ENCODE measurements at regions not wholly inside any gene's neighbourhood (a gene's known extent, or its start where the extent isn't known, plus 50 kb on each side); places are given as distances from the start of the nearest gene placed in this dataset.

DNA sequence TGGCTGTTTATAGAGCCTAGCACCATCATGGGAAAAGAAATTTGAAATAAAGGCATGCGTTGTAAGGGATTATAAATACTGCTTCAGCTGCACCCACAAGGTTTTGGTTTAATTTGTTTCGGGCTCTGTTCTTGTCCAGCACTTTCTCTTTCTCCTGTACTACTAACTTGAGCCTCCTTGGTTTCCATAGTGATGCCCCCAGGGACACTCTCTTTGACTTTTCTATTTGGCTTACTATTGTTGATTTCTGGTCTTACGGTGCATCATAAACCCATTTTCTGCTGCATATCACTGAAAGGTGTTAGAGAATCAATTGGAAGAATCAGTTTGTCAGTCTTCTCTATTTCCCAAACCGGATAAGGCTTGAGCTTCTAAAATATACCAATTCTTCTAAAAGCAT lies 1674.3 kb upstream of the RAG2 start:
- H3K27ac Mint-ChIP-seq (ENCODE audit: unreplicated experiment), result no peak overlapping the region
- DNase-seq (ENCODE audit: low read depth) (no peak), FAIRE-seq (no peak)
- no peaks in the 10 kb centered on the region for H3K36me3 Mint-ChIP-seq (ENCODE audit: low read depth, unreplicated experiment)
- Histone ChIP-seq H3K4me2 (ENCODE audit: low read length) (no peak overlapping the region), H3K4me3 (ENCODE audit: insufficient read depth, low read depth, low read length) (no peak overlapping the region), H3K9ac (ENCODE audit: low read length) (no peak overlapping the region), H2AFZ (ENCODE audit: low read depth, low read length) (no peak overlapping the region), H3K27ac (ENCODE audit: low read depth, low read length) (no peak overlapping the region), H3K4me1 (ENCODE audit: insufficient read depth, low read length) (no peaks in the 10 kb centered on the region), H3K79me2 (ENCODE audit: insufficient read depth, low read length) (no peaks in the 10 kb centered on the region), H3K9me3 (ENCODE audit: insufficient read depth, low read depth, low read length) (no peaks in the 10 kb centered on the region), H3K36me3 (ENCODE audit: insufficient read depth, low read length) (no peaks in the 10 kb centered on the region), H3K27me3 (ENCODE audit: insufficient read depth, low read length) (no peaks in the 10 kb centered on the region), H4K20me1 (ENCODE audit: insufficient read depth, low read length) (no peaks in the 10 kb centered on the region)
- TF ChIP-seq EZH2 (IDR thresholded peaks at IDR 0.05; ENCODE audit: insufficient read depth, low read length) (no peak), CTCF (IDR thresholded peaks at IDR 0.05; ENCODE audit: insufficient read depth, low read depth, low read length) (no peak)
- H3K9me3 Mint-ChIP-seq (ENCODE audit: unreplicated experiment), result peaks cover 8% of the 10 kb centered on the region
- H3K4me3 Mint-ChIP-seq (ENCODE audit: unreplicated experiment), result no peak overlapping the region
- H3K27me3 Mint-ChIP-seq (ENCODE audit: low read depth, unreplicated experiment), result no peaks in the 10 kb centered on the region
- no peaks in the 10 kb centered on the region for H3K4me1 Mint-ChIP-seq (ENCODE audit: low read depth, unreplicated experiment)

- H3K9me3 Mint-ChIP-seq (ENCODE audit: unreplicated experiment), result peaks cover 8% of the 10 kb centered on the region
- H3K36me3 Mint-ChIP-seq (ENCODE audit: low read depth, unreplicated experiment), result no peaks in the 10 kb centered on the region
- H3K9ac ChIP-seq (ENCODE audit: low read length), result no peak overlapping the region
- H3K27me3 Mint-ChIP-seq (ENCODE audit: low read depth, unreplicated experiment), result no peaks in the 10 kb centered on the region
- no peaks in the 10 kb centered on the region for H3K36me3 ChIP-seq (ENCODE audit: insufficient read depth, low read length)
- no peaks in the 10 kb centered on the region for H3K4me1 ChIP-seq (ENCODE audit: insufficient read depth, low read length)
- no peak overlapping the region for H3K27ac ChIP-seq (ENCODE audit: low read depth, low read length)
- no peak for FAIRE-seq
- no peak overlapping the region for H2AFZ ChIP-seq (ENCODE audit: low read depth, low read length)
- H3K79me2 ChIP-seq (ENCODE audit: insufficient read depth, low read length), result no peaks in the 10 kb centered on the region
- no peak overlapping the region for H3K27ac Mint-ChIP-seq (ENCODE audit: unreplicated experiment)
- no peak for DNase-seq (ENCODE audit: low read depth)
- H4K20me1 ChIP-seq (ENCODE audit: insufficient read depth, low read length), result no peaks in the 10 kb centered on the region
- no peaks in the 10 kb centered on the region for H3K9me3 ChIP-seq (ENCODE audit: insufficient read depth, low read depth, low read length)
- no peak for TF ChIP-seq CTCF (IDR thresholded peaks at IDR 0.05; ENCODE audit: insufficient read depth, low read depth, low read length)
- TF ChIP-seq EZH2 (IDR thresholded peaks at IDR 0.05; ENCODE audit: insufficient read depth, low read length), result no peak
- H3K4me2 ChIP-seq (ENCODE audit: low read length), result no peak overlapping the region
- no peaks in the 10 kb centered on the region for H3K27me3 ChIP-seq (ENCODE audit: insufficient read depth, low read length)
- no peak overlapping the region for H3K4me3 Mint-ChIP-seq (ENCODE audit: unreplicated experiment)
- H3K4me3 ChIP-seq (ENCODE audit: insufficient read depth, low read depth, low read length), result no peak overlapping the region
- no peaks in the 10 kb centered on the region for H3K4me1 Mint-ChIP-seq (ENCODE audit: low read depth, unreplicated experiment)
Observed at GRCh38 chr11:38266691-38267090, 1668.7 kb upstream of the RAG2 start.

DNA sequence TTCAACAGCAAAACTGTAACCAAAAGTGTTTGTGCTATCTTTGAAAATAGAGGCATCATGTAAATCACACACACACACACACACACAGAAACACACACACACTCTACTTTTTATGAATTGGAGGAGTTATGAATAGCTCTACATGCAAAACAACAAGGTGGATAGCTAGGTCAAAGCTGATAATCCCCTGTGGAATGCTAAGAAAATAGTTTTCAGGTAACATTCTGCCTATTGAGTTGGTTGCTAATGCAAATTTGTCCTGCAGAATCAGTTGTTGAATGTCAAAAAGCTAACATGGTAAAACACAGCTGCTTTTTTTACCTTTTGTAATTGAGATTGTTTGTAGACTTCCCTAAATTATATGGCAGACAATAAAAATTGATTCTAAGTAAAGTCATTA lies 1658.4 kb upstream of the RAG2 start:
- Mint-ChIP-seq H3K36me3 (ENCODE audit: low read depth, unreplicated experiment) (no peaks in the 10 kb centered on the region), H3K4me3 (ENCODE audit: unreplicated experiment) (no peak overlapping the region), H3K27ac (ENCODE audit: unreplicated experiment) (no peak overlapping the region), H3K4me1 (ENCODE audit: low read depth, unreplicated experiment) (peaks cover 10% of the 10 kb centered on the region), H3K27me3 (ENCODE audit: low read depth, unreplicated experiment) (no peaks in the 10 kb centered on the region), H3K9me3 (ENCODE audit: unreplicated experiment) (no peaks in the 10 kb centered on the region)
- Histone ChIP-seq H4K20me1 (ENCODE audit: insufficient read depth, low read length) (no peaks in the 10 kb centered on the region), H3K36me3 (ENCODE audit: insufficient read depth, low read length) (no peaks in the 10 kb centered on the region), H3K9ac (ENCODE audit: low read length) (no peak overlapping the region), H3K4me1 (ENCODE audit: insufficient read depth, low read length) (no peaks in the 10 kb centered on the region), H3K79me2 (ENCODE audit: insufficient read depth, low read length) (no peaks in the 10 kb centered on the region), H3K27ac (ENCODE audit: low read depth, low read length) (no peak overlapping the region), H3K4me3 (ENCODE audit: insufficient read depth, low read depth, low read length) (no peak overlapping the region), H3K27me3 (ENCODE audit: insufficient read depth, low read length) (no peaks in the 10 kb centered on the region), H3K9me3 (ENCODE audit: insufficient read depth, low read depth, low read length) (no peaks in the 10 kb centered on the region), H2AFZ (ENCODE audit: low read depth, low read length) (no peak overlapping the region), H3K4me2 (ENCODE audit: low read length) (no peak overlapping the region)
- DNase-seq (ENCODE audit: low read depth), result no peak
- FAIRE-seq, result no peak
- TF ChIP-seq EZH2 (IDR thresholded peaks at IDR 0.05; ENCODE audit: insufficient read depth, low read length), result no peak
- TF ChIP-seq CTCF (IDR thresholded peaks at IDR 0.05; ENCODE audit: insufficient read depth, low read depth, low read length), result no peak
